ENCODE measurements at regions not wholly inside any gene's neighbourhood (a gene's known extent, or its start where the extent isn't known, plus 50 kb on each side); places are given as distances from the start of the nearest gene placed in this dataset.

DNA sequence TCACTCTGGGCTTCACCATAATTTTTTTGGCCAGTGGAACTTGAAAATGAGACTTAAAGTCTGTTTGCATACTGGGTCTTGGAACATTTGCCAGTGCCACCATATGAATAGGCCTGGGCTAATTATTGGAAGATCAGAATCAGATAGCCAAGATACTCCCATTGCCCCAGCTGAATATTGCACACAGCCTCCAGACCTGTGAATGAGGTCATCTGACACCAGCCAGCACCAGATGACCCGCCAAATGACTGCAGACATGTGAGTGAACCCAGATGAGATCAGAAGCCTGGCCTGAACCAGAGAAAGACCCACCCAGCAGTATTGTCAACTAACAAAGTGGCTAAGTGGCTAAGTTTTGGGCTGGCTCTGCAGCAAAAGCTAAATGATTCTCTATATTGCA is 220.5 kb upstream of the MPDZ start:
- TF ChIP-seq POLR2A (IDR thresholded peaks at IDR 0.05) (no peak), CTCF (IDR thresholded peaks at IDR 0.05) (no peak)

All from Peyer's patch (tissue), 4 donors.